ENCODE measurements at regions not wholly inside any gene's neighbourhood (a gene's known extent, or its start where the extent isn't known, plus 50 kb on each side); places are given as distances from the start of the nearest gene placed in this dataset.

DNA sequence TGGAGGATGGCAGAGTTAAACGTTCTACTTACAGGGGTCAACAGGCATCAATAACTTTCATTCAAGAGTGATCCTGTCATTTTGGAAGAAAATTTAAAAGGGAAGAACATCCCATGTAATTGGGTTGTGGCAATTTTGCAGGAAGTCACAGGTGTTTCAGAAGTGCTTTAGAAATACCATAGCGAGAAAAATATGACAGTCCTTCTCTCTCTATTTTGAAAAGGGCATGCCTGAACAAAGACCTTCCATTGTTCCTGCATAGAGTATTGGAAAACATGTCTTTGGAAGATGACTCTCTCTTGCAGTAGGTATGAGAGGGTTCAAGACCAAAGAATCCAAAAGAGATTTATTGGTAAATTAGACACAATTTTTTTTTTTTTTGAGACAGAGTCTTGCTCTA, 81.8 kb upstream of the SERTAD2 start (continued):
- TF ChIP-seq TP53 (CRISPR knock-in tag; IDR thresholded peaks at IDR 0.05): no peak

DNA sequence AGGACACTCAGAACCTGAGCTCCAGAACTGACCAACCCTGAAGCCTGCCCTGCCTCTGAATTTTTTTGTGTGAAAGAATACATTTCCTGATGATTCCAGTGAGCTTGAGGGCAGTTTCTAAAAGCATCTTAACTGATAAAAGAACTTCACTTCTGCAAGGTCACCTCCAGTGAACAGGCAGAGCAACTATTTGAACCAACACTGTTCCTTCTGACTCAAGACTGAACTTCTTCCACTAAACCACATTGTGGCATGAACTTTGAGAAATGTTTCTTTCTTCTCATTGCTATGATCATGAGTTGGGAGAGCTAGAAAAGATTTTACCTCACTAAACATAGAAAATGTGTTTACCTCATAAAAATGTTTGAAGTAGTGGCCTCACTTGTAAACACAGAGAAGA, 83.8 kb upstream of the SERTAD2 start:
- ATAC-seq: no peak
- POLR2A ChIA-PET: no interaction called here

DNA sequence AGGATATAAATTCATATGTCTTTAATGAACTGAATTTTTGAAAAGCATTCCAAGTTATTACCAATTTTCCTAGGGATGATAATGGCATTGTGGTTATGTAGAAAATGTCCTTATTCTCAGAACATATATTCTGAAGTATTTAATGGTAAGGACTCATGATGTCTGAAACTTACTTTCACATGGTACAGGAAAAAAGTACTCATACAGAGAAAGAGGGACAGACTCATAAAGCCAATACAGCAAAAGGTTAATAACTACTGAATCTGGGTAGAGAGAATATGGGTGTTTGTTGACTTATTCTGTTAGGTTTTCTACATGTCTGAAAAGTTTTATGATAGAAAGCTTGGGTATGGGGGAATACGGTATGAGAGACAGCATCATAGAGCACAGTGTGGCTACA, 84.3 kb upstream of the SERTAD2 start:
- no peaks in the 10 kb centered on the region for H3K27me3 Mint-ChIP-seq (ENCODE audit: low read depth)
- no peak for ATAC-seq
- H3K36me3 Mint-ChIP-seq: no peaks in the 10 kb centered on the region; the same call in 1 of the 2 replicates
- no peak overlapping the region for H3K4me3 Mint-ChIP-seq
- no peak for DNase-seq (ENCODE audit: low spot score)
- H3K9me3 Mint-ChIP-seq: no peaks in the 10 kb centered on the region
- CTCF ChIA-PET: no interaction called here
- TF ChIP-seq, protein P1, sequence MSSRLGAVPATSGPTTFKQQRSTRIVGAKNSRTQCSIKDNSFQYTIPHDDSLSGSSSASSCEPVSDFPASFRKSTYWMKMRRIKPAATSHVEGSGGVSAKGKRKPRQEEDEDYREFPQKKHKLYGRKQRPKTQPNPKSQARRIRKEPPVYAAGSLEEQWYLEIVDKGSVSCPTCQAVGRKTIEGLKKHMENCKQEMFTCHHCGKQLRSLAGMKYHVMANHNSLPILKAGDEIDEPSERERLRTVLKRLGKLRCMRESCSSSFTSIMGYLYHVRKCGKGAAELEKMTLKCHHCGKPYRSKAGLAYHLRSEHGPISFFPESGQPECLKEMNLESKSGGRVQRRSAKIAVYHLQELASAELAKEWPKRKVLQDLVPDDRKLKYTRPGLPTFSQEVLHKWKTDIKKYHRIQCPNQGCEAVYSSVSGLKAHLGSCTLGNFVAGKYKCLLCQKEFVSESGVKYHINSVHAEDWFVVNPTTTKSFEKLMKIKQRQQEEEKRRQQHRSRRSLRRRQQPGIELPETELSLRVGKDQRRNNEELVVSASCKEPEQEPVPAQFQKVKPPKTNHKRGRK (CRISPR knock-in tag; IDR thresholded peaks at IDR 0.05; ENCODE audit: borderline replicate concordance): no peak
- TF ChIP-seq ZBTB21 (CRISPR knock-in tag; IDR thresholded peaks at IDR 0.05; ENCODE audit: borderline replicate concordance) (no peak), TP53 (CRISPR knock-in tag; IDR thresholded peaks at IDR 0.05) (no peak), OVOL2 (CRISPR knock-in tag; IDR thresholded peaks at IDR 0.05; ENCODE audit: borderline replicate concordance) (no peak), SP1 (CRISPR knock-in tag; conservative IDR thresholded peaks at IDR 0.05) (no peak), ETV6 (CRISPR knock-in tag; IDR thresholded peaks at IDR 0.05) (no peak)
- H3K4me1 Mint-ChIP-seq: 0 out of 2 replicates have a peak, but pooled peaks cover 4% of the 10 kb centered on the region
- POLR2A ChIA-PET: no interaction called here
- H3K27ac Mint-ChIP-seq: no peak overlapping the region

More for the DNA sequence above, 83.8 kb upstream of the SERTAD2 start:
- Mint-ChIP-seq H3K4me1 (0 out of 2 replicates have a peak, but pooled peaks cover 4% of the 10 kb centered on the region), H3K4me3 (no peak overlapping the region), H3K27ac (no peak overlapping the region; the same call in 1 of the 2 replicates), H3K36me3 (no peaks in the 10 kb centered on the region; the same call in 1 of the 2 replicates), H3K9me3 (no peaks in the 10 kb centered on the region), H3K27me3 (ENCODE audit: low read depth) (no peaks in the 10 kb centered on the region)
- CTCF ChIA-PET: no interaction called here
- DNase-seq (ENCODE audit: low spot score): no peak
- no peak for TF ChIP-seq GRHL2 (CRISPR knock-in tag; IDR thresholded peaks at IDR 0.05; ENCODE audit: insufficient replicate concordance, severe bottlenecking)
- TF ChIP-seq, protein P2, sequence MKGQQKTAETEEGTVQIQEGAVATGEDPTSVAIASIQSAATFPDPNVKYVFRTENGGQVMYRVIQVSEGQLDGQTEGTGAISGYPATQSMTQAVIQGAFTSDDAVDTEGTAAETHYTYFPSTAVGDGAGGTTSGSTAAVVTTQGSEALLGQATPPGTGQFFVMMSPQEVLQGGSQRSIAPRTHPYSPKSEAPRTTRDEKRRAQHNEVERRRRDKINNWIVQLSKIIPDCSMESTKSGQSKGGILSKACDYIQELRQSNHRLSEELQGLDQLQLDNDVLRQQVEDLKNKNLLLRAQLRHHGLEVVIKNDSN (CRISPR knock-in tag; IDR thresholded peaks at IDR 0.05): no peak
- TF ChIP-seq, protein P3, sequence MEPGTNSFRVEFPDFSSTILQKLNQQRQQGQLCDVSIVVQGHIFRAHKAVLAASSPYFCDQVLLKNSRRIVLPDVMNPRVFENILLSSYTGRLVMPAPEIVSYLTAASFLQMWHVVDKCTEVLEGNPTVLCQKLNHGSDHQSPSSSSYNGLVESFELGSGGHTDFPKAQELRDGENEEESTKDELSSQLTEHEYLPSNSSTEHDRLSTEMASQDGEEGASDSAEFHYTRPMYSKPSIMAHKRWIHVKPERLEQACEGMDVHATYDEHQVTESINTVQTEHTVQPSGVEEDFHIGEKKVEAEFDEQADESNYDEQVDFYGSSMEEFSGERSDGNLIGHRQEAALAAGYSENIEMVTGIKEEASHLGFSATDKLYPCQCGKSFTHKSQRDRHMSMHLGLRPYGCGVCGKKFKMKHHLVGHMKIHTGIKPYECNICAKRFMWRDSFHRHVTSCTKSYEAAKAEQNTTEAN (CRISPR knock-in tag; IDR thresholded peaks at IDR 0.05): no peak
- TF ChIP-seq, protein P4, sequence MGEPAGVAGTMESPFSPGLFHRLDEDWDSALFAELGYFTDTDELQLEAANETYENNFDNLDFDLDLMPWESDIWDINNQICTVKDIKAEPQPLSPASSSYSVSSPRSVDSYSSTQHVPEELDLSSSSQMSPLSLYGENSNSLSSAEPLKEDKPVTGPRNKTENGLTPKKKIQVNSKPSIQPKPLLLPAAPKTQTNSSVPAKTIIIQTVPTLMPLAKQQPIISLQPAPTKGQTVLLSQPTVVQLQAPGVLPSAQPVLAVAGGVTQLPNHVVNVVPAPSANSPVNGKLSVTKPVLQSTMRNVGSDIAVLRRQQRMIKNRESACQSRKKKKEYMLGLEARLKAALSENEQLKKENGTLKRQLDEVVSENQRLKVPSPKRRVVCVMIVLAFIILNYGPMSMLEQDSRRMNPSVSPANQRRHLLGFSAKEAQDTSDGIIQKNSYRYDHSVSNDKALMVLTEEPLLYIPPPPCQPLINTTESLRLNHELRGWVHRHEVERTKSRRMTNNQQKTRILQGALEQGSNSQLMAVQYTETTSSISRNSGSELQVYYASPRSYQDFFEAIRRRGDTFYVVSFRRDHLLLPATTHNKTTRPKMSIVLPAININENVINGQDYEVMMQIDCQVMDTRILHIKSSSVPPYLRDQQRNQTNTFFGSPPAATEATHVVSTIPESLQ (CRISPR knock-in tag; IDR thresholded peaks at IDR 0.05): no peak
- no peak for TF ChIP-seq EMX1 (CRISPR knock-in tag; IDR thresholded peaks at IDR 0.05)
- TF ChIP-seq MYBL2 (CRISPR knock-in tag; IDR thresholded peaks at IDR 0.05): no peak
- TF ChIP-seq IRF2 (CRISPR knock-in tag; IDR thresholded peaks at IDR 0.05; ENCODE audit: borderline replicate concordance, low read depth): no peak
- TF ChIP-seq ZBTB21 (CRISPR knock-in tag; IDR thresholded peaks at IDR 0.05; ENCODE audit: borderline replicate concordance): no peak
- TF ChIP-seq CREM (CRISPR knock-in tag; IDR thresholded peaks at IDR 0.05): no peak
- TF ChIP-seq TEAD4 (CRISPR knock-in tag; IDR thresholded peaks at IDR 0.05): no peak

DNA sequence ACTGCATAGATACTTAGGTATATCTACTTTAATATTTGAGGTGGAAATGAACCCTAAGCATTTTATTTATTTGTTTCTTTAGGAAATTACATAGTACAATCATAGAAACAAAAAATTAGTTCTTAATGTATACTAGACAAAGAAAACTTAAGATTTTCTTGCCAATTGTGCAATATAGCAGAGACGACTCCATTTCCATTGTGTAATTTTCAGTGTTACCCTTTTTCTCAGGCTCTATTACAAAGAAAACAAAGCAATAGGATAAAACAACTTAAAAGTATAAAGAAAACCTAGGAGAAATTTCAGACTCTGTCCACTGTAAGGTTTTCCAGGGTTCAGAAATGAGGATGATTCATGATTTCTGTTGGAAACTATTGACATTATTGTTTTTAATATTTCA, 89.0 kb upstream of the SERTAD2 start:
- DNase-seq (ENCODE audit: low spot score) (no peak), ATAC-seq (no peak)
- Mint-ChIP-seq H3K27ac (no peak overlapping the region), H3K27me3 (ENCODE audit: low read depth) (no peaks in the 10 kb centered on the region), H3K36me3 (no peaks in the 10 kb centered on the region), H3K9me3 (no peaks in the 10 kb centered on the region), H3K4me1 (no peaks in the 10 kb centered on the region), H3K4me3 (no peak overlapping the region)
- CTCF ChIA-PET: interaction anchor here (0.9 to 1.7 kb wide), 2 partner anchors 8 to 412 kb away, joined by 3 to 9 read pairs; no protein-coding TSS in a partner anchor
- TF ChIP-seq JAZF1 (CRISPR knock-in tag; IDR thresholded peaks at IDR 0.05) (no peak), NFATC4 (CRISPR knock-in tag; IDR thresholded peaks at IDR 0.05) (no peak), MYBL2 (CRISPR knock-in tag; IDR thresholded peaks at IDR 0.05) (no peak)
- TF ChIP-seq, protein P5, sequence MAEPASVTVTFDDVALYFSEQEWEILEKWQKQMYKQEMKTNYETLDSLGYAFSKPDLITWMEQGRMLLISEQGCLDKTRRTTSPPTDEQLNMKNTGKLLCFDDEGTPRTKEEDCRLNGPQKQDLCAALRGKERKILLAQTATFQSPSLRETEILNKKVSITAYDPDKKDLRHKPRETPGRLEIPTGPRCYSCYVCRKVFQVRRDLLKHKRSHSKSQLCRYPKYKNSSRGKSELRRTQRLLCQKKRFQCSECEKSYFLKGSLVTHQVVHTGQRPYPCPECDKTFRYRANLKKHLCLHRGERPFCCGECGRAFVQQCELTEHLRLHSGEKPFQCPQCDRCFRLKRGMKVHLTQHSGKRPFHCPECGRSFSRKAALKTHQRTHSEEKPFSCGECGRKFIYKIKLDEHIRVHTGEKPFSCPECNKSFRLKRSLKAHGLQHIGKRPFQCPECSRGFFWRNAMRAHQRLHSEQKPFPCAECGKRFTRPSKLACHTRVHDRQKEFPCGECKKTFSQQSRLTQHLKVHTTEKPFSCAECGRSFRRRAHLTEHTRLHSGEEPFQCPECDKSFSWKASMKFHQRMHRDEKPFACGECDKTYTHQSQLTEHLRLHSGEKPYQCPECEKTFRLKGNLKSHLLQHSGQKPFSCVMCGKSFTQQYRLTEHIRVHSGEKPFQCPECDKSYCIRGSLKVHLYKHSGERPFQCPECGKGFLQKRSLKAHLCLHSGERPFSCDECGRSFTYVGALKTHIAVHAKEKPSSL (CRISPR knock-in tag; conservative IDR thresholded peaks at IDR 0.05): no peak
- TF ChIP-seq, protein P6, sequence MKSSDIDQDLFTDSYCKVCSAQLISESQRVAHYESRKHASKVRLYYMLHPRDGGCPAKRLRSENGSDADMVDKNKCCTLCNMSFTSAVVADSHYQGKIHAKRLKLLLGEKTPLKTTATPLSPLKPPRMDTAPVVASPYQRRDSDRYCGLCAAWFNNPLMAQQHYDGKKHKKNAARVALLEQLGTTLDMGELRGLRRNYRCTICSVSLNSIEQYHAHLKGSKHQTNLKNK (CRISPR knock-in tag; IDR thresholded peaks at IDR 0.05): no peak
- POLR2A ChIA-PET: interaction anchor here (1.5 kb wide), 1 partner anchor 8 kb away, joined by 7 read pairs; no protein-coding TSS in a partner anchor

Measured in WTC11 (cell line).